PC-9 (cell line): ENCODE measurements at regions not wholly inside any gene's neighbourhood (a gene's known extent, or its start where the extent isn't known, plus 50 kb on each side); places are given as distances from the start of the nearest gene placed in this dataset.

ENCODE experiments used
- BruUV-seq: library from RNA; stranded (reverse); fragments of 400-500 nt; replicated peaks from 2 replicates; lab custom pipeline; 2021; lab: Mats Ljungman, UMichigan
- CTCF ChIA-PET: fragments of 300-600 bp; sonication (Branson Sonifier 250); formaldehyde crosslinking; loops from one replicate; lab custom pipeline; 2022; ENCODE audit warnings: antibody characterized with exemption; lab: Charles Lee
- POLR2A ChIA-PET: fragments of 300-600 bp; sonication (Branson Sonifier 250); formaldehyde crosslinking; loops from one replicate; lab custom pipeline; 2022; ENCODE audit warnings: antibody characterized with exemption; ENCODE audit not compliant: unreplicated experiment; lab: Charles Lee
- DNase-seq, 2 experiments: peaks; one replicate each; pipeline versions ENCODE4 v3.0.0 to v3.0.0-alpha.2; 2015 to 2022; ENCODE audit warnings: mixed read lengths in 1 of 2
- H2AFZ ChIP-seq: fragments of 200-600 bp; sonication (generic); 2 replicates; pipeline ENCODE4 v1.8.1; 2017; ENCODE audit warnings: antibody characterized with exemption
- H3F3A ChIP-seq: fragments of 200-600 bp; sonication (generic); 2 replicates; pipeline ENCODE4 v1.8.1; 2017; ENCODE audit warnings: antibody characterized with exemption, mild to moderate bottlenecking, low read depth; ENCODE audit not compliant: insufficient read depth
- H3K27ac ChIP-seq: fragments of 200-600 bp; sonication (generic); 2 replicates; pipeline ENCODE4 v1.6.1; 2016; ENCODE audit warnings: mixed run types
- H3K27me3 ChIP-seq: fragments of 200-600 bp; sonication (generic); 2 replicates; pipeline ENCODE4 v1.6.1; 2016; ENCODE audit warnings: low read depth, mixed run types; ENCODE audit not compliant: insufficient read depth
- H3K36me3 ChIP-seq: fragments of 200-600 bp; sonication (generic); 2 replicates; pipeline ENCODE4 v1.6.1; 2016; ENCODE audit warnings: low read depth, mixed run types
- H3K4me1 ChIP-seq: fragments of 200-600 bp; sonication (generic); replicated peaks from 2 replicates; pipeline ENCODE4 v1.6.1; 2016; ENCODE audit warnings: mixed run types; ENCODE audit not compliant: insufficient read depth
- H3K4me2 ChIP-seq: fragments of 200-600 bp; sonication (generic); 2 replicates; pipeline ENCODE4 v1.6.1; 2017; ENCODE audit warnings: mixed run types
- H3K4me3 ChIP-seq: fragments of 200-600 bp; sonication (generic); 2 replicates; pipeline ENCODE4 v1.6.1; 2016; ENCODE audit warnings: mixed run types
- H3K79me2 ChIP-seq: fragments of 200-600 bp; sonication (generic); 2 replicates; pipeline ENCODE4 v1.6.1; 2017; ENCODE audit warnings: low read depth, mixed run types
- H3K9me2 ChIP-seq: fragments of 200-600 bp; sonication (generic); 2 replicates; pipeline ENCODE4 v1.8.1; 2017; ENCODE audit warnings: mild to moderate bottlenecking; ENCODE audit not compliant: insufficient read depth
- H3K9me3 ChIP-seq: fragments of 200-600 bp; sonication (generic); 2 replicates; pipeline ENCODE4 v1.8.1; 2016; ENCODE audit warnings: low read depth; ENCODE audit not compliant: insufficient read depth
- H4K20me1 ChIP-seq: fragments of 200-600 bp; sonication (generic); 2 replicates; pipeline ENCODE4 v1.8.1; 2017; ENCODE audit not compliant: insufficient read depth
- EZH2 ChIP-seq: fragments of 200-600 bp; sonication (generic); IDR thresholded peaks from 2 replicates; pipeline ENCODE4 v1.8.0; 2017; ENCODE audit warnings: antibody characterized with exemption, low read depth
- intact Hi-C: fragments of 100-400 bp; cut with micrococcal nuclease; formaldehyde crosslinking; loops from one replicate; pipeline ENCODE4 v1.10.0; 2022; ENCODE audit not compliant: unreplicated experiment
- TF ChIP-seq, protein P1 (sequence below): fragments of 200-600 bp; sonication (generic); conservative IDR thresholded peaks from 2 replicates; pipeline ENCODE4 v1.6.1; 2017; ENCODE audit warnings: mixed run types, antibody characterized with exemption, mild to moderate bottlenecking, moderate library complexity

DNA sequence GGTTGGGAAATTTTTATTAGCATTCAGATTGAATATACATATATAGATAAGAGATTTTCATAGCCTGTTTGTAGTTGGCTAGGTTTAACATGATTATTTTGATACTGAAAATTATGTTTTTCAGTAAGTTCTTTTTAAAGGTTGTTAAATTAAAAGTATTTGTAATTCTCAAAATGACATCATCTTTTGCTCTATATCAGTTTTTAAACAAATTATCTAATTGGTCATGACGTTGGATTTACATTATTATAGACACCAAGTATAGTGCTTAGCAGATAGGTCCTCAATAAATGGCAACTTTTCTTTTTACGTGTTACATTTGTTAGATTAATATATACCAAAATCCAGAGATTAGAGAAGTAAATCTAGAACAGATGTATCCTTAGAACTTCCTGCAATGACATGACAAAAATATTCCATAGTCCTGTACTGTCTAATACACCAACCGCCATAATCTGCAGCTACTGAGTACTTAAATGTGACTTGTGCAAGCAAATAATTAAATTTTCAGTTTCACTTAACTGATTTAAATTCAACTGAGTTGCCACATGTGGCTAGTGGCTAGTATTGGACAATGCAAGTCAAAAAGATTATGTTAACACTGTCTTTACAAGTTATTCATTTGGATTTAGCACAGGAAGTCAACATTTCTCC lies 1613.1 kb upstream of the TENM3 start:
- Histone ChIP-seq H4K20me1 (no peaks in the 10 kb centered on the region), H3F3A (no peaks in the 10 kb centered on the region), H3K4me1 (no peaks in the 10 kb centered on the region), H2AFZ (no peak overlapping the region), H3K4me2 (no peak overlapping the region), H3K9me2 (no peaks in the 10 kb centered on the region), H3K4me3 (no peak overlapping the region), H3K9me3 (no peaks in the 10 kb centered on the region), H3K27ac (no peak overlapping the region), H3K79me2 (no peaks in the 10 kb centered on the region), H3K36me3 (no peaks in the 10 kb centered on the region), H3K27me3 (no peaks in the 10 kb centered on the region)
- no peak for DNase-seq
- ChIA-PET CTCF (no interaction called here), POLR2A (no interaction called here)
- intact Hi-C loops, result no loop called here
- no peak for TF ChIP-seq EZH2
- TF ChIP-seq, protein P1, sequence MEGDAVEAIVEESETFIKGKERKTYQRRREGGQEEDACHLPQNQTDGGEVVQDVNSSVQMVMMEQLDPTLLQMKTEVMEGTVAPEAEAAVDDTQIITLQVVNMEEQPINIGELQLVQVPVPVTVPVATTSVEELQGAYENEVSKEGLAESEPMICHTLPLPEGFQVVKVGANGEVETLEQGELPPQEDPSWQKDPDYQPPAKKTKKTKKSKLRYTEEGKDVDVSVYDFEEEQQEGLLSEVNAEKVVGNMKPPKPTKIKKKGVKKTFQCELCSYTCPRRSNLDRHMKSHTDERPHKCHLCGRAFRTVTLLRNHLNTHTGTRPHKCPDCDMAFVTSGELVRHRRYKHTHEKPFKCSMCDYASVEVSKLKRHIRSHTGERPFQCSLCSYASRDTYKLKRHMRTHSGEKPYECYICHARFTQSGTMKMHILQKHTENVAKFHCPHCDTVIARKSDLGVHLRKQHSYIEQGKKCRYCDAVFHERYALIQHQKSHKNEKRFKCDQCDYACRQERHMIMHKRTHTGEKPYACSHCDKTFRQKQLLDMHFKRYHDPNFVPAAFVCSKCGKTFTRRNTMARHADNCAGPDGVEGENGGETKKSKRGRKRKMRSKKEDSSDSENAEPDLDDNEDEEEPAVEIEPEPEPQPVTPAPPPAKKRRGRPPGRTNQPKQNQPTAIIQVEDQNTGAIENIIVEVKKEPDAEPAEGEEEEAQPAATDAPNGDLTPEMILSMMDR, result no peak
- no TSS peak for BruUV-seq

DNA sequence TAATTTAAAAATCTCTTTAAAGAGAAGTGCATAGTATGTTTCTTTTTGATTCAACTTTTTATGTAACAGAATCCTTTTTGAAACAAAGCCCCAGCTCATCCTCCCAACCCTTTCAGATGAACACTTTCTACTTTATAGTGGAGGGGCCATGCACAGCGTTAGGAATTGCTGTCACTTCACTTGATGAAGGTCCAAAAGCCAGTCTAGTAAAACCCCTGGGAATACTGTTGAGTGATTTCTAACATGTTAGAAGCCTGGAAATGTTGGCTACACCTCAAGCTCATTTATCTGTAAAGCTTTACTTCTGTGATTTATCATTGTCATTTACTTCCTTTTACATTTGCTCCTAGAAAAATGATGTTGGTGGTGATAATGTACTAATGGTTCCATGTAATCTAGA lies 1608.9 kb upstream of the TENM3 start:
- H3K27me3 ChIP-seq, result no peaks in the 10 kb centered on the region
- H3K4me2 ChIP-seq, result no peak overlapping the region
- no peak overlapping the region for H3K4me3 ChIP-seq
- H4K20me1 ChIP-seq, result no peaks in the 10 kb centered on the region
- H3K9me3 ChIP-seq, result no peaks in the 10 kb centered on the region
- no peaks in the 10 kb centered on the region for H3K79me2 ChIP-seq
- TF ChIP-seq EZH2, result no peak
- TF ChIP-seq, protein P1, result no peak
- ChIA-PET CTCF (no interaction called here), POLR2A (no interaction called here)
- no peak overlapping the region for H2AFZ ChIP-seq
- intact Hi-C loops, result no loop called here
- no peak overlapping the region for H3K27ac ChIP-seq
- DNase-seq, result no peak
- no TSS peak for BruUV-seq
- no peaks in the 10 kb centered on the region for H3K9me2 ChIP-seq
- no peaks in the 10 kb centered on the region for H3F3A ChIP-seq
- H3K4me1 ChIP-seq, result no peaks in the 10 kb centered on the region
- no peaks in the 10 kb centered on the region for H3K36me3 ChIP-seq

DNA sequence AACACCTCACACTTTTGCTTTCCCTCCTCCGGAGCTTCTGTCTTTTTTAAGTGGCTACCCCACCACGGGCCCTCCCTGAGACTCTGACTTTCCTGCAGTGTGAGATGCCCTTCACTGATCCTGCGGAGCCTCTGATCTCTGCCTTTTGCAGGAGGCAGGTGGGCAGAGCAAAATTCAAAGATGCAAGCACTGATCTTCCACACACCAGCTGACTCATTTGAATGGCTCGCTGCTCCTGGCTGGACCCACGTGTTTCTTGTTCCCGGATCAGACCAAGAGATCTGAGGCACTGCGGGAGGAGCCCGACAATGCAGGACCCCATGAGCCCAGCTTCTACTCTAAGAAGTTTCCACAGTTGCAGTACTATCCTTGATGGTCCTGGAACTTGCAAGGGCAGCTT lies 1607.9 kb upstream of the TENM3 start:
- H3K36me3 ChIP-seq, result no peaks in the 10 kb centered on the region
- ChIA-PET POLR2A (no interaction called here), CTCF (no interaction called here)
- DNase-seq, result no peak
- no TSS peak for BruUV-seq
- H3K27ac ChIP-seq, result no peak overlapping the region
- H3F3A ChIP-seq, result no peaks in the 10 kb centered on the region
- H3K79me2 ChIP-seq, result no peaks in the 10 kb centered on the region
- no peak overlapping the region for H3K4me3 ChIP-seq
- intact Hi-C loops, result no loop called here
- H3K4me2 ChIP-seq, result no peak overlapping the region
- H4K20me1 ChIP-seq, result no peaks in the 10 kb centered on the region
- no peaks in the 10 kb centered on the region for H3K4me1 ChIP-seq
- H3K9me2 ChIP-seq, result no peaks in the 10 kb centered on the region
- H3K9me3 ChIP-seq, result no peaks in the 10 kb centered on the region
- H2AFZ ChIP-seq, result no peak overlapping the region
- no peak for TF ChIP-seq EZH2
- TF ChIP-seq, protein P1, result no peak
- no peaks in the 10 kb centered on the region for H3K27me3 ChIP-seq
